Peyer's patch (tissue), 4 donors: ENCODE measurements at regions not wholly inside any gene's neighbourhood (a gene's known extent, or its start where the extent isn't known, plus 50 kb on each side); places are given as distances from the start of the nearest gene placed in this dataset.

Experiments used
- CTCF ChIP-seq, 6 experiments: fragments of 450-650 bp in 4 of 6; fragments of 200-600 bp in 2 of 6; sonication (generic) in 1 of 6; IDR thresholded peaks; one replicate each; pipeline ENCODE4 v1.5.1; 2017 to 2019; ENCODE audit warnings: antibody characterized with exemption in 6 of 6, mild to moderate bottlenecking in 3 of 6, moderate library complexity in 1 of 6
- POLR2A ChIP-seq, 2 donors: fragments of 450-650 bp; IDR thresholded peaks; one replicate each; pipeline ENCODE4 v1.5.1; 2017; ENCODE audit warnings: antibody characterized with exemption in 2 of 2, mild to moderate bottlenecking in 2 of 2, moderate library complexity in 2 of 2

GRCh38 chr20:24831232-24831631 lies 117.8 kb upstream of the CST7 start:
- TF ChIP-seq CTCF (IDR thresholded peaks at IDR 0.05) (no peak), POLR2A (IDR thresholded peaks at IDR 0.05) (no peak)
